Mucosa of descending colon (tissue), 3 donors: ENCODE measurements at regions not wholly inside any gene's neighbourhood (a gene's known extent, or its start where the extent isn't known, plus 50 kb on each side); places are given as distances from the start of the nearest gene placed in this dataset.

Source experiments
- ATAC-seq: fragments of 200-7000 bp; cut with Tn5 transposase; one replicate; pipeline ENCODE4 v1.9.1; 2020; ENCODE audit warnings: mild to moderate bottlenecking, moderate library complexity
- DNase-seq, 3 donors: peaks; one replicate each; pipeline ENCODE4 v3.0.0-alpha.2; 2020
- H3K36me3 ChIP-seq: fragments of 200-600 bp; one replicate; pipeline ENCODE4 v1.8.0; 2021; ENCODE audit warnings: low read depth, mild to moderate bottlenecking
- H3K4me1 ChIP-seq: fragments of 200-600 bp; one replicate; pipeline ENCODE4 v1.8.0; 2021; ENCODE audit warnings: low read depth, mild to moderate bottlenecking
- H3K4me3 ChIP-seq: fragments of 200-600 bp; one replicate; pipeline ENCODE4 v1.8.0; 2021; ENCODE audit warnings: mild to moderate bottlenecking
- H3K9me3 ChIP-seq: fragments of 200-600 bp; one replicate; pipeline ENCODE4 v1.8.0; 2021; ENCODE audit warnings: mild to moderate bottlenecking
- CTCF ChIP-seq: fragments of 200-600 bp; IDR thresholded peaks from one replicate; pipeline ENCODE4 v1.8.0; 2022; ENCODE audit warnings: antibody characterized with exemption, mild to moderate bottlenecking
- intact Hi-C, 2 donors: fragments of 100-400 bp; cut with DNase I in 1 of 2; cut with micrococcal nuclease in 1 of 2; formaldehyde crosslinking; loops; one replicate each; pipeline versions ENCODE4 v1.11.0 to v1.11.1; 2022; cut with DNase I, micrococcal nuclease
- donor health status: DM: no; HTN: no; CAD: no; lungs with moderate emphysema.
- donor health status: DM: no; HTN: no; CAD: no.
- donor health status: DM: no; HTN: yes; CAD: no.

GRCh38 chr1:212526111-212526491 lies 82.5 kb upstream of the ATF3 start:
- no peaks in the 10 kb centered on the region for H3K4me1 ChIP-seq
- ATAC-seq (no peak), DNase-seq (no peak)
- intact Hi-C loops = no loop called here
- H3K9me3 ChIP-seq = no peaks in the 10 kb centered on the region
- TF ChIP-seq CTCF = no peak
- H3K4me3 ChIP-seq = no peak overlapping the region
- no peaks in the 10 kb centered on the region for H3K36me3 ChIP-seq

- Histone ChIP-seq H3K9me3 (no peaks in the 10 kb centered on the region), H3K4me1 (no peaks in the 10 kb centered on the region), H3K4me3 (no peak overlapping the region), H3K36me3 (no peaks in the 10 kb centered on the region)
- TF ChIP-seq CTCF = no peak
- no peak for DNase-seq
- ATAC-seq = no peak
- intact Hi-C loops = no loop called here
Observed at GRCh38 chr1:212528501-212528900, 80.1 kb upstream of the ATF3 start.

- Histone ChIP-seq H3K4me1 (no peaks in the 10 kb centered on the region), H3K36me3 (no peaks in the 10 kb centered on the region), H3K4me3 (no peak overlapping the region), H3K9me3 (no peaks in the 10 kb centered on the region)
- intact Hi-C loops = no loop called here
- no peak for TF ChIP-seq CTCF
- ATAC-seq (no peak), DNase-seq (no peak)
Observed at GRCh38 chr1:212529211-212529741, 79.3 kb upstream of the ATF3 start.

- H3K36me3 ChIP-seq = no peaks in the 10 kb centered on the region
- no peaks in the 10 kb centered on the region for H3K9me3 ChIP-seq
- H3K4me3 ChIP-seq = no peak overlapping the region
- no peaks in the 10 kb centered on the region for H3K4me1 ChIP-seq
- peak; percentile 58 for ATAC-seq
- no peak for TF ChIP-seq CTCF
- intact Hi-C loops = no loop called here
- no peak for DNase-seq
Observed at GRCh38 chr1:212531267-212531666, 77.3 kb upstream of the ATF3 start.

GRCh38 chr1:212531796-212532195 lies 76.8 kb upstream of the ATF3 start:
- intact Hi-C loops = no loop called here
- ATAC-seq = no peak

More at GRCh38 chr1:212531796-212532195, 76.8 kb upstream of the ATF3 start:
- H3K4me1 ChIP-seq = no peaks in the 10 kb centered on the region
- DNase-seq = no peak
- H3K36me3 ChIP-seq = no peaks in the 10 kb centered on the region
- no peak for TF ChIP-seq CTCF
- peaks cover 2% of the 10 kb centered on the region for H3K9me3 ChIP-seq
- H3K4me3 ChIP-seq = no peak overlapping the region
